HEK293 (cell line): ENCODE measurements at regions not wholly inside any gene's neighbourhood (a gene's known extent, or its start where the extent isn't known, plus 50 kb on each side); places are given as distances from the start of the nearest gene placed in this dataset.

ENCODE experiments used
- CTCF ChIA-PET: fragments of 350-600 bp; formaldehyde crosslinking; extraction: SDS; loops from one replicate; lab custom pipeline; 2021; ENCODE audit warnings: antibody characterized with exemption; lab: Yijun Ruan, JAX
- POLR2A ChIA-PET: fragments of 300-600 bp; formaldehyde crosslinking; extraction: SDS; loops from one replicate; lab custom pipeline; 2020; ENCODE audit warnings: antibody characterized with exemption, inconsistent platforms; lab: Yijun Ruan, JAX
- H3K27ac ChIP-seq: fragments of 200-500 bp; sonication (Bioruptor generic); 2 replicates; pipeline ENCODE4 v1.5.1; 2014; ENCODE audit warnings: low read depth, low read length, control low read depth, inconsistent platforms; ENCODE audit errors: extremely low read depth
- H3K36me3 ChIP-seq, 2 experiments: fragments of 200-500 bp in 1 of 2; sonication (Bioruptor generic) in 1 of 2; 1 replicate in 1 of 2; 2 replicates in 1 of 2; pipeline ENCODE4 v1.5.1; 2014 to 2017; ENCODE audit warnings: inconsistent platforms in 2 of 2, low read length in 2 of 2; ENCODE audit not compliant: control insufficient read depth in 2 of 2, insufficient read depth in 1 of 2
- H3K4me1 ChIP-seq: fragments of 200-500 bp; sonication (Bioruptor generic); 2 replicates; pipeline ENCODE4 v1.5.1; 2014; ENCODE audit warnings: mild to moderate bottlenecking, low read length, inconsistent platforms; ENCODE audit not compliant: control insufficient read depth, insufficient read depth
- H3K4me3 ChIP-seq: 2 replicates; pipeline ENCODE4 v1.5.1; 2011; ENCODE audit warnings: low read depth, mild to moderate bottlenecking, control low read depth, low read length, moderate library complexity
- H3K9me3 ChIP-seq: fragments of 200-500 bp; sonication (Bioruptor generic); 2 replicates; pipeline ENCODE4 v1.5.1; 2014; ENCODE audit warnings: low read depth, low read length, inconsistent platforms; ENCODE audit not compliant: control insufficient read depth, insufficient read depth
- CTCF ChIP-seq: fragments of 450-650 bp; formaldehyde crosslinking; IDR thresholded peaks from 2 replicates; pipeline ENCODE4 v1.5.1; 2016; ENCODE audit warnings: missing biosample characterization, missing genetic modification characterization
- KLF16 ChIP-seq: fragments of 450-650 bp; formaldehyde crosslinking; IDR thresholded peaks from 2 replicates; pipeline ENCODE4 v1.5.1; 2017; ENCODE audit warnings: missing biosample characterization, missing genetic modification characterization
- PRDM1 ChIP-seq: fragments of 450-650 bp; formaldehyde crosslinking; IDR thresholded peaks from 2 replicates; pipeline ENCODE4; 2016; ENCODE audit warnings: missing biosample characterization, missing genetic modification characterization
- WT1 ChIP-seq: fragments of 450-650 bp; formaldehyde crosslinking; IDR thresholded peaks from 2 replicates; pipeline ENCODE4 v1.5.1; 2016; ENCODE audit warnings: missing biosample characterization, missing genetic modification characterization
- ZBTB17 ChIP-seq: fragments of 450-650 bp; formaldehyde crosslinking; IDR thresholded peaks from 2 replicates; pipeline ENCODE4 v1.5.1; 2016; ENCODE audit warnings: missing biosample characterization, missing genetic modification characterization
- ZBTB7A ChIP-seq: fragments of 450-650 bp; formaldehyde crosslinking; IDR thresholded peaks from 2 replicates; pipeline ENCODE4 v1.5.1; 2016; ENCODE audit warnings: low read depth, missing biosample characterization, missing genetic modification characterization
- ZBTB8A ChIP-seq: fragments of 450-650 bp; formaldehyde crosslinking; IDR thresholded peaks from 2 replicates; pipeline ENCODE4 v1.5.1; 2016; ENCODE audit warnings: missing biosample characterization, missing genetic modification characterization
- ZEB2 ChIP-seq: fragments of 450-650 bp; formaldehyde crosslinking; IDR thresholded peaks from 2 replicates; pipeline ENCODE4 v1.5.1; 2016; ENCODE audit warnings: missing biosample characterization, missing genetic modification characterization
- ZNF112 ChIP-seq: fragments of 450-650 bp; formaldehyde crosslinking; IDR thresholded peaks from 2 replicates; pipeline ENCODE4 v1.5.0; 2017; ENCODE audit warnings: missing biosample characterization, missing genetic modification characterization
- ZNF155 ChIP-seq: fragments of 450-650 bp; formaldehyde crosslinking; IDR thresholded peaks from 2 replicates; pipeline ENCODE4 v1.5.1; 2016; ENCODE audit warnings: missing biosample characterization, missing genetic modification characterization
- ZNF24 ChIP-seq: fragments of 450-650 bp; formaldehyde crosslinking; IDR thresholded peaks from 2 replicates; pipeline ENCODE4 v1.5.1; 2016; ENCODE audit warnings: missing biosample characterization, missing genetic modification characterization
- ZNF266 ChIP-seq: fragments of 450-650 bp; formaldehyde crosslinking; IDR thresholded peaks from 2 replicates; pipeline ENCODE4 v1.5.1; 2016; ENCODE audit warnings: missing biosample characterization, missing genetic modification characterization, low read depth
- ZNF362 ChIP-seq: fragments of 450-650 bp; formaldehyde crosslinking; IDR thresholded peaks from 2 replicates; pipeline ENCODE4 v1.5.1; 2016; ENCODE audit warnings: missing biosample characterization, missing genetic modification characterization
- ZNF394 ChIP-seq: fragments of 450-650 bp; formaldehyde crosslinking; IDR thresholded peaks from 2 replicates; pipeline ENCODE4 v1.5.1; 2016; ENCODE audit warnings: missing biosample characterization, missing genetic modification characterization, mild to moderate bottlenecking, moderate library complexity, borderline replicate concordance
- ZNF473 ChIP-seq: fragments of 450-650 bp; formaldehyde crosslinking; IDR thresholded peaks from 2 replicates; pipeline ENCODE4 v1.5.1; 2017; ENCODE audit warnings: missing biosample characterization, missing genetic modification characterization
- ZNF510 ChIP-seq: fragments of 450-650 bp; formaldehyde crosslinking; IDR thresholded peaks from 2 replicates; pipeline ENCODE4 v1.5.1; 2018; ENCODE audit warnings: mild to moderate bottlenecking, missing genetic modification characterization, missing biosample characterization; ENCODE audit not compliant: insufficient replicate concordance
- ZNF529 ChIP-seq: fragments of 450-650 bp; formaldehyde crosslinking; IDR thresholded peaks from 2 replicates; pipeline ENCODE4 v1.5.1; 2017; ENCODE audit warnings: missing genetic modification characterization, missing biosample characterization; ENCODE audit not compliant: insufficient replicate concordance
- ZNF558 ChIP-seq: fragments of 450-650 bp; formaldehyde crosslinking; IDR thresholded peaks from 2 replicates; pipeline ENCODE4 v1.5.1; 2016; ENCODE audit warnings: missing biosample characterization, missing genetic modification characterization
- ZNF571 ChIP-seq: fragments of 450-650 bp; formaldehyde crosslinking; IDR thresholded peaks from 2 replicates; pipeline ENCODE4 v1.5.0; 2017; ENCODE audit warnings: missing biosample characterization, missing genetic modification characterization
- ZNF624 ChIP-seq: fragments of 450-650 bp; formaldehyde crosslinking; IDR thresholded peaks from 2 replicates; pipeline ENCODE4 v1.5.1; 2017; ENCODE audit warnings: missing biosample characterization, missing genetic modification characterization
- ZNF660 ChIP-seq: fragments of 450-650 bp; IDR thresholded peaks from 2 replicates; pipeline ENCODE4 v1.5.1; 2018; ENCODE audit warnings: missing biosample characterization, mild to moderate bottlenecking, missing genetic modification characterization
- ZNF768 ChIP-seq: fragments of 450-650 bp; formaldehyde crosslinking; IDR thresholded peaks from 2 replicates; pipeline ENCODE4 v1.5.1; 2018; ENCODE audit warnings: missing biosample characterization, mild to moderate bottlenecking, missing genetic modification characterization
- ZNF791 ChIP-seq: fragments of 450-650 bp; formaldehyde crosslinking; IDR thresholded peaks from 2 replicates; pipeline ENCODE4 v1.5.1; 2016; ENCODE audit warnings: missing biosample characterization, missing genetic modification characterization
- ZNF792 ChIP-seq: fragments of 450-650 bp; formaldehyde crosslinking; IDR thresholded peaks from 2 replicates; pipeline ENCODE4 v1.5.1; 2016; ENCODE audit warnings: missing biosample characterization, missing genetic modification characterization
- ZSCAN4 ChIP-seq: fragments of 450-650 bp; formaldehyde crosslinking; IDR thresholded peaks from 2 replicates; pipeline ENCODE4 v1.5.1; 2017; ENCODE audit warnings: missing biosample characterization, missing genetic modification characterization
- ZXDB ChIP-seq: fragments of 450-650 bp; formaldehyde crosslinking; IDR thresholded peaks from 2 replicates; pipeline ENCODE4 v1.5.1; 2016; ENCODE audit warnings: missing biosample characterization, missing genetic modification characterization

- ChIA-PET POLR2A (no interaction called here), CTCF (interaction anchor here (0.6 kb wide), 1 partner anchor 1566 kb away, joined by 4 read pairs; no protein-coding TSS in a partner anchor)
- H3K36me3 ChIP-seq = no peaks in the 10 kb centered on the region
- H3K4me1 ChIP-seq = no peaks in the 10 kb centered on the region
- H3K4me3 ChIP-seq = no peak overlapping the region
- no peak overlapping the region for H3K27ac ChIP-seq
- TF ChIP-seq KLF16 (no peak), WT1 (no peak), ZNF792 (no peak), ZBTB8A (no peak)
- no peaks in the 10 kb centered on the region for H3K9me3 ChIP-seq
Measured at GRCh38 chr16:85337910-85338637, 225.8 kb upstream of the CIBAR2 start.

- CTCF ChIA-PET = interaction anchor here (0.6 kb wide), 2 partner anchors 381 to 1566 kb away, joined by 3 to 4 read pairs; no protein-coding TSS in a partner anchor
- Histone ChIP-seq H3K4me1 (no peaks in the 10 kb centered on the region), H3K4me3 (no peak overlapping the region), H3K9me3 (no peaks in the 10 kb centered on the region), H3K27ac (no peak overlapping the region), H3K36me3 (no peaks in the 10 kb centered on the region)
- POLR2A ChIA-PET = no interaction called here
- TF ChIP-seq ZNF394 (tag by site-specific recombination) (no peak), ZNF768 (peak; percentile 34; the same call in 1 of the 2 replicates)
Measured at GRCh38 chr16:85338638-85338982, 226.3 kb upstream of the CIBAR2 start.

GRCh38 chr16:85338989-85339685 lies 226.9 kb upstream of the CIBAR2 start:
- CTCF ChIA-PET = interaction anchor here (0.6 kb wide), 2 partner anchors 381 to 1565 kb away, joined by 3 to 4 read pairs; no protein-coding TSS in a partner anchor
- H3K4me1 ChIP-seq = no peaks in the 10 kb centered on the region
- POLR2A ChIA-PET = no interaction called here
- TF ChIP-seq ZNF510 (tag by site-specific recombination) (no peak), ZNF624 (tag by site-specific recombination) (no peak), ZNF362 (tag by site-specific recombination) (no peak), ZNF473 (tag by site-specific recombination) (no peak), ZNF266 (tag by site-specific recombination) (no peak), ZNF571 (tag by site-specific recombination) (no peak), ZNF24 (tag by site-specific recombination) (no peak), CTCF (no peak), ZNF529 (tag by site-specific recombination) (no peak), ZXDB (no peak), ZNF660 (tag by site-specific recombination) (no peak), ZEB2 (no peak), PRDM1 (tag by site-specific recombination) (no peak), ZNF112 (tag by site-specific recombination) (no peak), ZNF155 (tag by site-specific recombination) (no peak), ZBTB7A (tag by site-specific recombination) (no peak), ZNF558 (no peak), ZNF791 (tag by site-specific recombination) (no peak), ZSCAN4 (tag by site-specific recombination) (no peak), ZBTB17 (tag by site-specific recombination) (no peak)
- no peaks in the 10 kb centered on the region for H3K9me3 ChIP-seq
- H3K4me3 ChIP-seq = no peak overlapping the region
- no peak overlapping the region for H3K27ac ChIP-seq
- H3K36me3 ChIP-seq = no peaks in the 10 kb centered on the region
